HUES48 (cell line): ENCODE measurements at regions not wholly inside any gene's neighbourhood (a gene's known extent, or its start where the extent isn't known, plus 50 kb on each side); places are given as distances from the start of the nearest gene placed in this dataset.
"Not testable (repeated sequence)": the region's sequence is repeated elsewhere in the genome, so short reads cannot be mapped to it uniquely, and the experiment has no call there.

Source experiments
- H3K27ac ChIP-seq: one replicate; pipeline ENCODE4 v1.7.0; 2013; ENCODE audit warnings: low read depth, low read length, inconsistent platforms
- H3K27me3 ChIP-seq: 2 replicates; pipeline ENCODE4 v1.6.1; 2013; ENCODE audit warnings: mild to moderate bottlenecking, low read length; ENCODE audit not compliant: control insufficient read depth, insufficient read depth
- H3K36me3 ChIP-seq: 2 replicates; pipeline ENCODE4 v1.6.1; 2013; ENCODE audit warnings: low read length; ENCODE audit not compliant: control insufficient read depth, insufficient read depth
- H3K4me1 ChIP-seq: 2 replicates; pipeline ENCODE4 v1.6.1; 2013; ENCODE audit warnings: mild to moderate bottlenecking, low read length; ENCODE audit not compliant: control insufficient read depth, insufficient read depth
- H3K4me3 ChIP-seq: 2 replicates; pipeline ENCODE4 v1.5.1; 2013; ENCODE audit warnings: mild to moderate bottlenecking, low read depth, low read length
- H3K9ac ChIP-seq: 2 replicates; pipeline ENCODE4 v1.6.1; 2013; ENCODE audit warnings: mild to moderate bottlenecking, low read depth, low read length, moderate library complexity
- H3K9me3 ChIP-seq: 2 replicates; pipeline ENCODE4 v1.6.1; 2013; ENCODE audit warnings: low read length; ENCODE audit not compliant: control insufficient read depth, insufficient read depth

DNA sequence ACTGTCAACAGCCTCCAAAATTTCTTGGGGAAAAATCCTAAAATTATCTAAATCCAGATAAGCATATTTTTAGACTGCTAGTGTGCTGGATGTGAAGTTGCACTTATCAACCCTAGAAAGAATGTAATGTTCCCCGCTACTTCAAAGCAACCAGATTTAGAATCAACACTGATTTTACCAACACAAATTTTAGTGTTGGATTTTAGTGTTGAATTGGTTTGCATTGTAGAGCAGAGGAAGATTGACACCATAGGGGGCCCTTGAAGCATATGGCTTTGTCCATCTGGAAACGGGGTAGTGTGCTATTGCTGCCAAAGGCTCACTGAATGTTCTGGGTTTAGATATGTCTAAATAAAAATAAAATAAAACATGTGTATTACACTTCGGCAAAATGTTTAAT, 126.3 kb upstream of the EMCN start:
- Histone ChIP-seq H3K9me3 (no peaks in the 10 kb centered on the region), H3K9ac (no peak overlapping the region), H3K36me3 (no peaks in the 10 kb centered on the region), H3K27ac (no peak overlapping the region), H3K4me1 (no peaks in the 10 kb centered on the region), H3K4me3 (no peak overlapping the region), H3K27me3 (no peaks in the 10 kb centered on the region)

DNA sequence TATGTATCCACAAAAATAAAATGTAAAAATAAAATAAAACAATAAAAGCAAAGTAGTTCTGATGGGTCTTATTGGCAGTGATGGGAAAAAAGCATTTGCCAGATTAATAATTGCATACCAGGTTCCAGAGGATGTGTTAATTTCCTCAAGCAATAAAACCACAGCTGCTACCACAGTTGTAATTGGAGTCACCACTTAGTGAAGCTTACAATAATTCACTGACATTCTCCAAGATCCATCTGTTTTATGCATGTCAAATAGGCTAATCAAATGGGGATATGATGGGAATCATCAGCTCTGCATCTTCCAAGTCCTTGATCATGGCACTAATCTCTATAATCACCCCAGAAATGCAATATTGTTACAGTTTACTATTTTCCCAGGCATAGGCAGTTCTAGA, 123.5 kb upstream of the EMCN start:
- Histone ChIP-seq H3K27me3 (no peaks in the 10 kb centered on the region), H3K4me1 (no peaks in the 10 kb centered on the region), H3K4me3 (no peak overlapping the region), H3K9me3 (no peaks in the 10 kb centered on the region), H3K36me3 (no peaks in the 10 kb centered on the region), H3K27ac (no peak overlapping the region), H3K9ac (no peak overlapping the region)

DNA sequence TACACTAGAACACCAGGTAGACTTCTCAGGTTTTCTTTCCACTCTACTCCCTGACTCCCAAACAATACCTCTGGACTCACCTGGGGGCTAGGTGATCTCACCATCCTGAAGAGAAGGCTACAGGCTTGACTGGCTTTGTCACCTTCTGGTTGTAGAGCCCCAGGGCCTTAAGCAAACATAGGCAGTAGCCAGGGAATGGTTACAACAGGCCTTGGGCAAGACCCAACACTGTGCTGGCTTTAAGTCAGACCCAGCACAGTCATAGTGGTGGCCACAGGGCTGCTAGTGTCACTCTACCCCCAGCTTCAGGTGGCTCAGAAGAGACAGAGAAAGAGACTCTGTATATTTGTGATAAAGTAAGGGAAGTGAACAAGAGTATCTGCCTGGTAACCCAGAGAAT, 118.1 kb upstream of the EMCN start:
- Histone ChIP-seq H3K4me1 (no peaks in the 10 kb centered on the region), H3K27ac (no peak overlapping the region), H3K9me3 (no peaks in the 10 kb centered on the region), H3K4me3 (no peak overlapping the region), H3K27me3 (no peaks in the 10 kb centered on the region), H3K36me3 (no peaks in the 10 kb centered on the region), H3K9ac (no peak overlapping the region)

DNA sequence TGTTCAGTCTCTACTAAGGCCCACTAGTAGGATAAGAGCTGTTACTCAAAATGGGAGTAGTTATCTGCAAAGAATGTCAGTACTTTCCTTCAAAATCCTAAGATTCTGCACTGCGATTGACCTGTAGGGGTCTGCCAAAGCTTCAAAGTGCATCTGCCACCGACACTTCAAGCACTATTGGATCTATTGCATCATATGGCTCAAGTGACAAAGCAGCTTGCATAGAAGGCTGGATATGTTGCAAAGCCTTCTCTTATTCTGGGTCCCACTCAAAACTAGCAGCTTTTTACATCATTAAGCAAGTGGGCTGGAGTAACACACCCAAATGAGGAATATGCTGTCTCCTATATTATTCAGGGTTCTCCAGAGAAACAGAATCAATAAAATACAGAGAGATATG, 115.4 kb upstream of the EMCN start:
- H3K36me3 ChIP-seq = no peaks in the 10 kb centered on the region
- H3K9me3 ChIP-seq = no peaks in the 10 kb centered on the region
- H3K27me3 ChIP-seq = no peaks in the 10 kb centered on the region
- no peak overlapping the region for H3K27ac ChIP-seq
- no peak overlapping the region for H3K4me3 ChIP-seq
- no peaks in the 10 kb centered on the region for H3K4me1 ChIP-seq
- no peak overlapping the region for H3K9ac ChIP-seq

DNA sequence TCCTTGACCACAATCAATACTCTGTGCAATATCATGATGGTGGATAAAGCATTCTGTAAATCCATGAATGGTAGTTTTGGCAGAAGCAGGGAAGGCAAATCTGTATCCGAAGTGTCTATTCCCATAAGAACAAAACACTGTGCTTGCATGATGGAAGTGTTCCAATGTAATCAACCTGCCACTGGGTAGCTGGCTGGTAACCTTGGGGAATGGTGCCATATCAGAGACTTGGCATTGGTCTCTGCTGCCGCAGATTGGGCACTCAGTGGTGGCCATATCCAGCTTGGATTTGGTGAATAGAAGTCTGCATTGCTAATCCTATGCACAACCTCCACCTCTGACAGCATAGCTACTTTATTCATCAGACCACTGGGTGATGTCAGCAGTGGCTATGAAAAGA, 114.3 kb upstream of the EMCN start:
- no peak overlapping the region for H3K4me3 ChIP-seq
- no peak overlapping the region for H3K27ac ChIP-seq
- no peak overlapping the region for H3K9ac ChIP-seq
- no peaks in the 10 kb centered on the region for H3K27me3 ChIP-seq
- H3K36me3 ChIP-seq = no peaks in the 10 kb centered on the region
- H3K4me1 ChIP-seq = no peaks in the 10 kb centered on the region
- H3K9me3 ChIP-seq = no peaks in the 10 kb centered on the region

DNA sequence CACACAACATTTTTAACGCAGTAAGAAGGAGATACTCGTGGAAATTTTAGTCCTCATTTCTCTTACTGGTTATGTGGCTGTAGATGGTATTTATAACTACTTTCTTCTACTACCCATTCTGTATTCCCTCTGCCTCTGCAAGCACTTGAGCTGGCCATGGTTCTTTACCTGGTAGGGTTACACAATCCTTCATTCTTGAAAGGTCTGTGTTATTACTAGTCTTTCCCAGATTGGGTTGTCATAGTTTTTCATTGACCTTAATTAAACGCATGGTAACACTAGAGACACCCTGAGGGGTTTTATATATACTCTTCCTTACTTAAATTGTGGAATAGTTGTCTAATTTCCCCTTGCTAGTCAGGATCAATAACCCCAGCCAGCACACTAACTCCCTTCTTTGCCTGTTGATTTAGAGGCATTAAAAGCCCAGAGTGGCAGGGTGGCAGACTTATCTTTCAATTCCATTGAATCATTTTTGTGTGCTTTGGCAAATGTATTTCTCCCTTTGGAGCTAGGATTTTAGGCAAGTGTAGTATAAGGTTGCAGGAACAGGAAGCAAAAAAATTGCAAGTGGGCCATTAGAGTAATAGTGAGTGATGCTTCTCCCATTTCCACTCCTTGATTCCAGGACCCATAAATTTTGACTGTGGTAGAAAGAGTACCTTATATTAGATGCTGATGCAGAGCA, 113.6 kb upstream of the EMCN start:
- Histone ChIP-seq H3K27ac (no peak overlapping the region), H3K36me3 (no peaks in the 10 kb centered on the region), H3K4me1 (no peaks in the 10 kb centered on the region), H3K9ac (no peak overlapping the region), H3K4me3 (no peak overlapping the region), H3K9me3 (no peaks in the 10 kb centered on the region), H3K27me3 (no peaks in the 10 kb centered on the region)

DNA sequence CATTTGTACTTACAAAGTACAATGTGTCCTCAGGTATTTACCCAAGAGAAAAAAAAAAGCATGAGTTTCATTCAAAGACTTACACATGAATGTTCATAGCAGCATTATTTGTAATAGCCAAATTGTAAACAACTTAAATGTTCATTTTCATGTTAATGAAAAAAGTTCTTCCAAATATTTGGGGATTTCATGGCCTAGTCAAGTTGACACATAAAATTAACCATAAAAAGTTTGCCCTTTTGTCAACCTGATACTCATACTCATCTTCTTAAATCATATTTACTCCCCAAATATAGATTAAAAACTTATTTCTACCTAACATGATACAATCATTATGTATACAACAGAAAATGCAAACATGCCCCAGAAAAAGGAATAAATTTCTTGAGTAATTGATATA, 112.5 kb upstream of the EMCN start:
- H3K27me3 ChIP-seq = no peaks in the 10 kb centered on the region
- no peaks in the 10 kb centered on the region for H3K36me3 ChIP-seq
- no peak overlapping the region for H3K27ac ChIP-seq
- no peak overlapping the region for H3K9ac ChIP-seq
- H3K4me1 ChIP-seq = no peaks in the 10 kb centered on the region
- H3K9me3 ChIP-seq = no peaks in the 10 kb centered on the region
- no peak overlapping the region for H3K4me3 ChIP-seq

DNA sequence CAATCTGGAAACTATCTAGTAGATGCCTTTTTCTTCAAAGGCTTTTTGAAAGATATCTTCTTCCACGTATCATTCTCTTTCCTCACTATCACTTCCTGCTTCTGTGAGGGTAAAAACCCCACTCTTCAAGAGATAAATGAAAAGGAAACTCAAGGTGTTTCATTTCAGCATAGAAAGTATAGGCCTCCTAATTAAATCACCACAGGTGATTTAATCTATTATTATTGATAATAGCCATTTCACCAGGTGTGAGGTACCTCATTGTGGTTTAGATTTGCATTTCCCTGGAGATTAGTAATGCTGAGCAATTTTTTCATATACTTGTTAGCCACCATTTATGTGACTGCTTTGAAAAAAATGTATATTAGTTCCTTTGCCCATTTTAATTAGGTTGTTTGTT, 92.0 kb upstream of the EMCN start:
- H3K27ac ChIP-seq = no peak overlapping the region
- no peaks in the 10 kb centered on the region for H3K27me3 ChIP-seq
- no peaks in the 10 kb centered on the region for H3K36me3 ChIP-seq
- no peak overlapping the region for H3K9ac ChIP-seq
- peaks cover 11% of the 10 kb centered on the region; the same call in 1 of the 2 replicates for H3K4me1 ChIP-seq
- no peaks in the 10 kb centered on the region for H3K9me3 ChIP-seq
- no peak overlapping the region for H3K4me3 ChIP-seq

DNA sequence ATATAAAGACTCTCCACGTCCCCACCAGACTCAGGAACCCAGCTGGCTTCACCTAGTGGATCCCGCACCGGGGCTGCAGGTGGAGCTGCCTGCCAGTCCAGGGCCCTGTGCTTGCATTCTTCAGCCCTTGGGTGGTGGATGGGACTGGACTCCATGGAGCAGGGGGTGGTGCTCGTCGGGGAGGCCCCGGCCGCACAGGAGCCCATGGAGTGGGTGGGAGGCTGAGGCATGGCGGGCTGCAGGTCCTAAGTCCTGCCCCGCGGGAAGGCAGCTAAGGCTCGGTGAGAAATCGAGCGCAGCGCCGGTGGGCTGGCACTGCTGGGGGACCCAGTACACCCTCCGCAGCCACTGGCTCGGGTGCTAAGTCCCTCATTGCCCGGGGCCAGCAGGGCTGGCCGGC, 90.8 kb upstream of the EMCN start:
- H3K4me3 ChIP-seq, H3K27me3 ChIP-seq, H3K9ac ChIP-seq, H3K36me3 ChIP-seq, H3K9me3 ChIP-seq, H3K27ac ChIP-seq: not testable (repeated sequence)
- H3K4me1 ChIP-seq = peaks cover 11% of the 10 kb centered on the region; the same call in 1 of the 2 replicates

DNA sequence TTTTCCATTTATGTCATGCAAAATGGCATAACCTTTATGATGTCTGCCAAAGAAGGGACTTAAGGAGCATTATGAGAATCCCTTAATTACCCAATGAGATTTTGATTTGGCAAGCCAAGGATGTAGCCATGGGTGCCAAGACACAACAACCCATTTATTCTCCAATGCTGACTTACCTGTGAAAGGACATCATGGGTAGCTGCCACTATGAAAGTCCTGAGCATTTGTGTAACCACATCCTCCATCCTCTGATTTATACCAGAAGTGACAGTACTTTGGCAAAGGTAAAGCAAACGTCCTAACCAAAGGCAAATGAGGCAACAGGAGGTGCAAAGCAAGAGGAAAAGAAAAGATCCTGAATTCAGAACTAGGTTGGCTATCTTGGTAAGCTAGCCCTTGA, 87.3 kb upstream of the EMCN start:
- Histone ChIP-seq H3K4me1 (peaks cover 7% of the 10 kb centered on the region; the same call in 1 of the 2 replicates), H3K4me3 (no peak overlapping the region), H3K9me3 (no peaks in the 10 kb centered on the region), H3K36me3 (no peaks in the 10 kb centered on the region), H3K27ac (no peak overlapping the region), H3K27me3 (no peaks in the 10 kb centered on the region), H3K9ac (no peak overlapping the region)

DNA sequence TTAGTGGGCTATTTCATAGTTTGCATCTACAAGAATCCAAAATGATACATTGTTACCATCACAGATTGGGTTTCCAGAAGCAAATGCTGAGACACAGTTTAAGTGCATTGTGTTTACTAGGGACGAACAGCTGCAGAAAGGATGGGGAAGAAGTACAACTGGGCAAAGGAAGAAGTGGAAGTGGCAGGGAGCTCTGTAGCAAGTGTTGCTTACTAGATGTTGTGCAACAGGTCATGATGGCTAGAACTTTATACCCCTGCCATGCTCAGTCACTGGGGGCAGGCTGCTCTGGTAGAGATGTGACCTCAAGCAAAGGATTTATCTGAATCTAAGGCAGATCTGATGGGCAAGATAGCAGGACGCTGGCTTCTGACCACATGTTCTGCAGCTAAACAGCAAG, 76.1 kb upstream of the EMCN start:
- Histone ChIP-seq H3K4me3 (no peak overlapping the region), H3K27me3 (no peaks in the 10 kb centered on the region), H3K4me1 (no peaks in the 10 kb centered on the region; the same call in 1 of the 2 replicates), H3K27ac (no peak overlapping the region), H3K9ac (no peak overlapping the region), H3K9me3 (no peaks in the 10 kb centered on the region), H3K36me3 (no peaks in the 10 kb centered on the region)
